ENCODE measurements at regions not wholly inside any gene's neighbourhood (a gene's known extent, or its start where the extent isn't known, plus 50 kb on each side); places are given as distances from the start of the nearest gene placed in this dataset.

- Histone ChIP-seq H3K27me3 (no peaks in the 10 kb centered on the region), H3K27ac (no peak overlapping the region), H3K36me3 (ENCODE audit: low read depth, missing control alignments) (no peaks in the 10 kb centered on the region), H3K4me1 (peaks cover 10% of the 10 kb centered on the region), H3K4me3 (no peak overlapping the region), H3K9me3 (no peaks in the 10 kb centered on the region)
- no peak for DNase-seq
- WGBS, 2 donors: 61 to 74% methylated on average over 4 of the region's 4 CpGs
- TF ChIP-seq POLR2A (IDR thresholded peaks at IDR 0.05) (no peak), CTCF (IDR thresholded peaks at IDR 0.05) (no peak)
- intact Hi-C loops (cut with DNase I; ENCODE audit: low total_unique reads): no loop called here
These were observed 503.7 kb downstream of the SPATA31D1 start for GRCh38 chr9:82492274-82492673.

- H3K4me3 ChIP-seq: no peak overlapping the region
- H3K4me1 ChIP-seq: peaks cover 5% of the 10 kb centered on the region
- H3K36me3 ChIP-seq (ENCODE audit: low read depth, missing control alignments): no peaks in the 10 kb centered on the region
- TF ChIP-seq CTCF (IDR thresholded peaks at IDR 0.05) (no peak), POLR2A (IDR thresholded peaks at IDR 0.05) (no peak)
- DNase-seq: no peak
- no peaks in the 10 kb centered on the region for H3K27me3 ChIP-seq
- H3K27ac ChIP-seq: no peak overlapping the region
- WGBS, 2 donors: 71 to 73% methylated on average over 15 to 16 of the region's 16 CpGs
- no peaks in the 10 kb centered on the region for H3K9me3 ChIP-seq
- intact Hi-C loops (cut with DNase I; ENCODE audit: low total_unique reads): no loop called here
These were observed 507.6 kb downstream of the SPATA31D1 start for GRCh38 chr9:82495884-82496777.

- Histone ChIP-seq H3K27ac (no peak overlapping the region), H3K36me3 (ENCODE audit: low read depth, missing control alignments) (no peaks in the 10 kb centered on the region), H3K27me3 (no peaks in the 10 kb centered on the region), H3K4me3 (no peak overlapping the region), H3K4me1 (peaks cover 5% of the 10 kb centered on the region), H3K9me3 (no peaks in the 10 kb centered on the region)
- intact Hi-C loops (cut with DNase I; ENCODE audit: low total_unique reads): no loop called here
- no peak for DNase-seq
- TF ChIP-seq CTCF (IDR thresholded peaks at IDR 0.05) (no peak), POLR2A (IDR thresholded peaks at IDR 0.05) (no peak)
- WGBS, 2 donors: 79 to 81% methylated on average over 3 of the region's 3 CpGs
These were observed 510.2 kb downstream of the SPATA31D1 start for GRCh38 chr9:82498541-82499317.

- Histone ChIP-seq H3K36me3 (ENCODE audit: low read depth, missing control alignments) (no peaks in the 10 kb centered on the region), H3K4me1 (peaks cover 5% of the 10 kb centered on the region), H3K27ac (no peak overlapping the region), H3K4me3 (no peak overlapping the region), H3K9me3 (no peaks in the 10 kb centered on the region), H3K27me3 (no peaks in the 10 kb centered on the region)
- DNase-seq: no peak
- intact Hi-C loops (cut with DNase I; ENCODE audit: low total_unique reads): no loop called here
- TF ChIP-seq POLR2A (IDR thresholded peaks at IDR 0.05) (no peak), CTCF (IDR thresholded peaks at IDR 0.05) (no peak)
These were observed 510.8 kb downstream of the SPATA31D1 start for GRCh38 chr9:82499337-82499736.

Measured in testis (tissue), 2 donors.